GM12878 (cell line): ENCODE measurements at regions not wholly inside any gene's neighbourhood (a gene's known extent, or its start where the extent isn't known, plus 50 kb on each side); places are given as distances from the start of the nearest gene placed in this dataset.

Experiments used
- ATAC-seq: fragments of 200-7000 bp; cut with Tn5 transposase; 3 replicates; pipeline ENCODE4 v1.9.1; 2020; ENCODE audit warnings: mild to moderate bottlenecking, moderate library complexity
- BruUV-seq: library from RNA; stranded (reverse); fragments of 400-500 nt; replicated peaks from 2 replicates; lab custom pipeline; 2021; lab: Mats Ljungman, UMichigan
- CTCF ChIA-PET: fragments of 300-600 bp; sonication (Branson Sonifier 250); formaldehyde crosslinking; extraction: SDS; loops from one replicate; lab custom pipeline; 2021; ENCODE audit warnings: inconsistent platforms; lab: Yijun Ruan, JAX
- POLR2A ChIA-PET: fragments of 350-600 bp; formaldehyde crosslinking; extraction: SDS; loops from one replicate; lab custom pipeline; 2021; ENCODE audit warnings: inconsistent platforms; lab: Charles Lee
- RAD21 ChIA-PET: fragments of 300-600 bp; sonication (Branson Sonifier 250); formaldehyde crosslinking; loops from one replicate; lab custom pipeline; 2023; ENCODE audit warnings: antibody characterized with exemption; ENCODE audit not compliant: unreplicated experiment; lab: Charles Lee
- SMC1A ChIA-PET: fragments of 300-600 bp; sonication (Branson Sonifier 250); formaldehyde crosslinking; loops from one replicate; lab custom pipeline; 2023; ENCODE audit not compliant: unreplicated experiment, uncharacterized antibody; lab: Charles Lee
- DNase-seq: peaks from one replicate; pipeline ENCODE4 v3.0.0-alpha.2; 2011; ENCODE audit warnings: low read depth, low spot score
- FAIRE-seq: peaks from 3 replicates; lab custom pipeline; 2011; peaks lifted over from hg19 to GRCh38; lab: Jason Lieb, UNC
- H2AFZ ChIP-seq: 2 replicates; pipeline ENCODE4 v1.6.0; 2011; ENCODE audit warnings: low read depth, low read length, control low read depth; ENCODE audit not compliant: control insufficient read depth
- H3K27ac ChIP-seq: 2 replicates; pipeline ENCODE4 v1.5.1; 2011; ENCODE audit warnings: control low read depth; ENCODE audit not compliant: control insufficient read depth, insufficient read depth
- H3K27me3 ChIP-seq, 2 experiments: replicated peaks in 1 of 2; 2 replicates each; pipeline versions ENCODE4 v1.6.0 to v1.6.1; 2011; ENCODE audit warnings: low read length in 1 of 2; ENCODE audit not compliant: control insufficient read depth in 2 of 2, insufficient read depth in 2 of 2
- H3K36me3 ChIP-seq, 2 experiments: 2 replicates each; pipeline ENCODE4 v1.5.1; 2011; ENCODE audit warnings: low read length in 1 of 2; ENCODE audit not compliant: control insufficient read depth in 2 of 2, insufficient read depth in 2 of 2
- H3K4me1 ChIP-seq: 2 replicates; pipeline ENCODE4 v1.6.1; 2011; ENCODE audit warnings: mild to moderate bottlenecking, low read length, moderate library complexity, mixed read lengths; ENCODE audit not compliant: control insufficient read depth, insufficient read depth
- H3K4me2 ChIP-seq: 2 replicates; pipeline ENCODE4 v1.6.0; 2011; ENCODE audit warnings: control low read depth; ENCODE audit not compliant: control insufficient read depth, insufficient read depth
- H3K4me3 ChIP-seq: fragments of 200-600 bp; sonication (generic); 2 replicates; pipeline ENCODE4 v1.5.1; 2016
- H3K79me2 ChIP-seq: 2 replicates; pipeline ENCODE4 v1.6.0; 2011; ENCODE audit warnings: low read length; ENCODE audit not compliant: control insufficient read depth, insufficient read depth
- H3K9ac ChIP-seq: 2 replicates; pipeline ENCODE4 v1.8.0; 2011; ENCODE audit warnings: low read length, control low read depth, mixed read lengths; ENCODE audit not compliant: control insufficient read depth, insufficient read depth
- H3K9me3 ChIP-seq: replicated peaks from 3 replicates; pipeline ENCODE4 v1.5.1; 2011; ENCODE audit warnings: mild to moderate bottlenecking, low read length; ENCODE audit not compliant: control insufficient read depth, insufficient read depth
- H4K20me1 ChIP-seq: 2 replicates; pipeline ENCODE4 v1.6.0; 2011; ENCODE audit not compliant: control insufficient read depth, insufficient read depth
- CBX5 ChIP-seq: sonication (generic); IDR thresholded peaks from 2 replicates; pipeline ENCODE4 v1.6.1; 2016; ENCODE audit warnings: low read depth, moderate library complexity, mild to moderate bottlenecking, inconsistent platforms
- ESRRA ChIP-seq: IDR thresholded peaks from 2 replicates; pipeline ENCODE4 v1.6.1; 2012; ENCODE audit warnings: mild to moderate bottlenecking, low read length, improper control_type of control experiment
- NFYB ChIP-seq: IDR thresholded peaks from 2 replicates; pipeline ENCODE4 v1.6.1; 2011; ENCODE audit warnings: low read depth, mild to moderate bottlenecking, low read length, improper control_type of control experiment, moderate library complexity; ENCODE audit not compliant: insufficient read depth
- NR2C2 ChIP-seq: IDR thresholded peaks from 2 replicates; pipeline ENCODE4 v1.6.1; 2011; ENCODE audit warnings: borderline replicate concordance, low read depth; ENCODE audit not compliant: control insufficient read depth, insufficient read length
- SMC3 ChIP-seq: IDR thresholded peaks from 2 replicates; pipeline ENCODE4 v1.6.1; 2011; ENCODE audit warnings: low read length, improper control_type of control experiment, borderline replicate concordance
- WGBS: methylation state at CpG from one replicate; pipeline ENCODE4 v1.1.6; 2016; ENCODE audit warnings: low lambda C conversion rate; ENCODE audit not compliant: insufficient replicate concordance, insufficient coverage; ENCODE audit errors: missing lambda C conversion rate; 5-methylcytosine and 5-hydroxymethylcytosine counted together
- in situ Hi-C: fragments of 300-500 bp; cut with MboI; formaldehyde crosslinking; loops from 9 replicates; pipeline ENCODE4 v1.14.3; 2018; ENCODE audit warnings: mixed read lengths
- intact Hi-C: fragments of 100-400 bp; cut with micrococcal nuclease; formaldehyde crosslinking; loops from one replicate; pipeline ENCODE4 v1.14.2; 2022; ENCODE audit not compliant: unreplicated experiment
- TF ChIP-seq, protein P1 (sequence below): fragments of 450-650 bp; IDR thresholded peaks from 2 replicates; pipeline ENCODE4 v1.6.1; 2017; ENCODE audit warnings: mild to moderate bottlenecking, moderate library complexity
- TF ChIP-seq, protein P2 (sequence below): IDR thresholded peaks from 2 replicates; pipeline ENCODE4 v1.6.1; 2012; ENCODE audit warnings: low read depth, low read length, improper control_type of control experiment

DNA sequence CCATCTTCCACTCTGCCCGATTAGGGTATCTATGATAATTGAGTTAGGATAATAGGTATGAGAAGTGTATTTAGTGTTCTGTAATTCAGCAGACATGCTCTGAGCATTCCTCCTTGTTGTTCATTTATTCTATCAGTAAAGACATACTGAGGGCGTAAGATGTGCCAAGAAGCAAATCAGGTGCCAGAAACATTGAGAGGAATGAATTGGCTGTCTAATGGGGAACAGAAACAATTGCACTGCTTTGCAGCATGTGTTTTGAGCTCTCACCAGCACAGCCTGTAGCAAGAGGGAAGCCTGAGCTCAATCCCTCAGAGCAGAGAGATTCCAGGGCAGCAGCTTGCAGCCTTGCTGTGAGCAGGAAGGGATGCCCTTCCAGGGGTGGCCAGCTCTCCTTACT is 589.3 kb downstream of the BCL11B start:
- Histone ChIP-seq H3K4me1 (no peaks in the 10 kb centered on the region), H3K36me3 (no peaks in the 10 kb centered on the region), H3K79me2 (no peaks in the 10 kb centered on the region), H2AFZ (no peak overlapping the region), H3K9ac (no peak overlapping the region), H3K4me3 (no peak overlapping the region), H4K20me1 (no peaks in the 10 kb centered on the region), H3K27me3 (no peaks in the 10 kb centered on the region), H3K4me2 (no peak overlapping the region), H3K9me3 (no peaks in the 10 kb centered on the region; the same call in 2 of the 3 replicates), H3K27ac (no peak overlapping the region)
- 25% methylated on average over 2 of the region's 2 CpGs for WGBS
- TF ChIP-seq, protein P1, sequence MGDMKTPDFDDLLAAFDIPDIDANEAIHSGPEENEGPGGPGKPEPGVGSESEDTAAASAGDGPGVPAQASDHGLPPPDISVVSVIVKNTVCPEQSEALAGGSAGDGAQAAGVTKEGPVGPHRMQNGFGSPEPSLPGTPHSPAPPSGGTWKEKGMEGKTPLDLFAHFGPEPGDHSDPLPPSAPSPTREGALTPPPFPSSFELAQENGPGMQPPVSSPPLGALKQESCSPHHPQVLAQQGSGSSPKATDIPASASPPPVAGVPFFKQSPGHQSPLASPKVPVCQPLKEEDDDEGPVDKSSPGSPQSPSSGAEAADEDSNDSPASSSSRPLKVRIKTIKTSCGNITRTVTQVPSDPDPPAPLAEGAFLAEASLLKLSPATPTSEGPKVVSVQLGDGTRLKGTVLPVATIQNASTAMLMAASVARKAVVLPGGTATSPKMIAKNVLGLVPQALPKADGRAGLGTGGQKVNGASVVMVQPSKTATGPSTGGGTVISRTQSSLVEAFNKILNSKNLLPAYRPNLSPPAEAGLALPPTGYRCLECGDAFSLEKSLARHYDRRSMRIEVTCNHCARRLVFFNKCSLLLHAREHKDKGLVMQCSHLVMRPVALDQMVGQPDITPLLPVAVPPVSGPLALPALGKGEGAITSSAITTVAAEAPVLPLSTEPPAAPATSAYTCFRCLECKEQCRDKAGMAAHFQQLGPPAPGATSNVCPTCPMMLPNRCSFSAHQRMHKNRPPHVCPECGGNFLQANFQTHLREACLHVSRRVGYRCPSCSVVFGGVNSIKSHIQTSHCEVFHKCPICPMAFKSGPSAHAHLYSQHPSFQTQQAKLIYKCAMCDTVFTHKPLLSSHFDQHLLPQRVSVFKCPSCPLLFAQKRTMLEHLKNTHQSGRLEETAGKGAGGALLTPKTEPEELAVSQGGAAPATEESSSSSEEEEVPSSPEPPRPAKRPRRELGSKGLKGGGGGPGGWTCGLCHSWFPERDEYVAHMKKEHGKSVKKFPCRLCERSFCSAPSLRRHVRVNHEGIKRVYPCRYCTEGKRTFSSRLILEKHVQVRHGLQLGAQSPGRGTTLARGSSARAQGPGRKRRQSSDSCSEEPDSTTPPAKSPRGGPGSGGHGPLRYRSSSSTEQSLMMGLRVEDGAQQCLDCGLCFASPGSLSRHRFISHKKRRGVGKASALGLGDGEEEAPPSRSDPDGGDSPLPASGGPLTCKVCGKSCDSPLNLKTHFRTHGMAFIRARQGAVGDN, result no peak
- TF ChIP-seq NFYB, result no peak
- in situ Hi-C loops (no loop called here), intact Hi-C loops (no loop called here)
- FAIRE-seq (no peak), ATAC-seq (no peak), DNase-seq (no peak)
- ChIA-PET SMC1A (no interaction called here), POLR2A (no interaction called here), CTCF (no interaction called here), RAD21 (no interaction called here)
- BruUV-seq, result no TSS peak

DNA sequence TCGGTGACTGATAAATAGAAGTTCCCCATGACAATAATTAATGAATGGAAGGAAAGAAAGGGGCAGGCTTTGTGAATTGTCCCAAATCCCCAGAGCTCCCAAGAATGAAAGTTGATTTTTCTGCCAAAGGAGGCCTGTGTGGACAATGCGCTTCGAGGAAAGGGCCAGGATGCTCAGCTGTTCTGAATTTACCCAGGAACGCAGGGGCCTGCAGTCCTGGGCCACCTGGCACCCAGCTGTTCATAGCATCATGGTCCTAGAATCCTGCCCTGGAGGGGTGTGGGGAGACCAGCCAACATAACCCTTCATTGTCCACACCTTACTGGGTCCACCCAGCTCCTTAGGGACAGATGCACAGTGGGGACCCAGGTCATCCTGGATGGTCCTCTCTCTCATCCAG is 587.5 kb downstream of the BCL11B start:
- BruUV-seq, result no TSS peak
- Histone ChIP-seq H3K4me2 (no peak overlapping the region), H3K4me1 (no peaks in the 10 kb centered on the region), H3K79me2 (no peaks in the 10 kb centered on the region), H3K4me3 (no peak overlapping the region), H3K9me3 (no peaks in the 10 kb centered on the region; the same call in 2 of the 3 replicates), H3K27ac (no peak overlapping the region), H4K20me1 (no peaks in the 10 kb centered on the region), H3K9ac (no peak overlapping the region), H2AFZ (no peak overlapping the region), H3K27me3 (no peaks in the 10 kb centered on the region), H3K36me3 (no peaks in the 10 kb centered on the region)
- in situ Hi-C loops (no loop called here), intact Hi-C loops (no loop called here)
- DNase-seq, result no peak
- 31% methylated on average over 4 of the region's 4 CpGs for WGBS
- CTCF ChIA-PET, result no interaction called here
- RAD21 ChIA-PET, result no interaction called here
- SMC1A ChIA-PET, result no interaction called here
- no peak for FAIRE-seq
- no peak for ATAC-seq
- TF ChIP-seq NR2C2, result no peak
- no peak for TF ChIP-seq ESRRA
- TF ChIP-seq, protein P2, sequence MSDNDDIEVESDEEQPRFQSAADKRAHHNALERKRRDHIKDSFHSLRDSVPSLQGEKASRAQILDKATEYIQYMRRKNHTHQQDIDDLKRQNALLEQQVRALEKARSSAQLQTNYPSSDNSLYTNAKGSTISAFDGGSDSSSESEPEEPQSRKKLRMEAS, result no peak
- TF ChIP-seq SMC3, result no peak
- no peak for TF ChIP-seq CBX5
- POLR2A ChIA-PET, result no interaction called here
